HEK293T (cell line): ENCODE measurements at regions not wholly inside any gene's neighbourhood (a gene's known extent, or its start where the extent isn't known, plus 50 kb on each side); places are given as distances from the start of the nearest gene placed in this dataset.

ENCODE experiments used
- CTCF ChIA-PET: fragments of 350-600 bp; formaldehyde crosslinking; extraction: SDS; loops from one replicate; lab custom pipeline; 2021; ENCODE audit warnings: antibody characterized with exemption, inconsistent platforms; lab: Yijun Ruan, JAX
- POLR2A ChIA-PET: fragments of 350-600 bp; formaldehyde crosslinking; extraction: SDS; loops from one replicate; lab custom pipeline; 2020; ENCODE audit warnings: antibody characterized with exemption, inconsistent platforms; lab: Yijun Ruan, JAX
- DNase-seq: peaks from one replicate; pipeline ENCODE4 v3.0.0; 2012; ENCODE audit warnings: mixed read lengths; ENCODE audit errors: extremely low spot score
- ARNT ChIP-seq: fragments of 450-650 bp; IDR thresholded peaks from 2 replicates; pipeline ENCODE4 v1.6.1; 2017; ENCODE audit warnings: mild to moderate bottlenecking
- BHLHE40 ChIP-seq: fragments of 450-650 bp; IDR thresholded peaks from 2 replicates; pipeline ENCODE4 v1.6.1; 2016; ENCODE audit warnings: mild to moderate bottlenecking, moderate library complexity, borderline replicate concordance
- CTBP1 ChIP-seq: fragments of 450-650 bp; IDR thresholded peaks from 2 replicates; pipeline ENCODE4 v1.6.1; 2016; ENCODE audit warnings: borderline replicate concordance
- ELF4 ChIP-seq: fragments of 450-650 bp; IDR thresholded peaks from 2 replicates; pipeline ENCODE4 v1.6.1; 2017; ENCODE audit warnings: antibody characterized with exemption
- FOXA1 ChIP-seq: fragments of 450-650 bp; IDR thresholded peaks from 2 replicates; pipeline ENCODE4 v1.6.1; 2016; ENCODE audit warnings: mild to moderate bottlenecking
- FOXK2 ChIP-seq: fragments of 450-650 bp; IDR thresholded peaks from 2 replicates; pipeline ENCODE4 v1.6.1; 2016; ENCODE audit warnings: mild to moderate bottlenecking
- FOXM1 ChIP-seq: fragments of 450-650 bp; IDR thresholded peaks from 2 replicates; pipeline ENCODE4 v1.6.1; 2017; ENCODE audit warnings: mild to moderate bottlenecking, borderline replicate concordance
- HDGF ChIP-seq: fragments of 450-650 bp; IDR thresholded peaks from 2 replicates; pipeline ENCODE4 v1.6.1; 2017; ENCODE audit warnings: antibody characterized with exemption, borderline replicate concordance
- L3MBTL2 ChIP-seq: fragments of 450-650 bp; conservative IDR thresholded peaks from 2 replicates; pipeline ENCODE4 v1.6.1; 2016; ENCODE audit warnings: mild to moderate bottlenecking
- LEF1 ChIP-seq: fragments of 450-650 bp; IDR thresholded peaks from 2 replicates; pipeline ENCODE4 v1.6.1; 2017; ENCODE audit warnings: mild to moderate bottlenecking, borderline replicate concordance
- NFRKB ChIP-seq: fragments of 450-650 bp; IDR thresholded peaks from 2 replicates; pipeline ENCODE4 v1.6.1; 2016; ENCODE audit warnings: mild to moderate bottlenecking, moderate library complexity
- SP1 ChIP-seq: fragments of 450-650 bp; IDR thresholded peaks from 2 replicates; pipeline ENCODE4 v1.6.1; 2017
- SUZ12 ChIP-seq: fragments of 450-650 bp; IDR thresholded peaks from 2 replicates; pipeline ENCODE4 v1.6.1; 2016; ENCODE audit warnings: mild to moderate bottlenecking
- TARDBP ChIP-seq: fragments of 450-650 bp; IDR thresholded peaks from 2 replicates; pipeline ENCODE4 v1.6.1; 2016
- ZNF384 ChIP-seq: fragments of 450-650 bp; IDR thresholded peaks from 2 replicates; pipeline ENCODE4 v1.6.1; 2016
- TF ChIP-seq, protein P1 (sequence below): fragments of 450-650 bp; IDR thresholded peaks from 2 replicates; pipeline ENCODE4 v1.6.1; 2016

DNA sequence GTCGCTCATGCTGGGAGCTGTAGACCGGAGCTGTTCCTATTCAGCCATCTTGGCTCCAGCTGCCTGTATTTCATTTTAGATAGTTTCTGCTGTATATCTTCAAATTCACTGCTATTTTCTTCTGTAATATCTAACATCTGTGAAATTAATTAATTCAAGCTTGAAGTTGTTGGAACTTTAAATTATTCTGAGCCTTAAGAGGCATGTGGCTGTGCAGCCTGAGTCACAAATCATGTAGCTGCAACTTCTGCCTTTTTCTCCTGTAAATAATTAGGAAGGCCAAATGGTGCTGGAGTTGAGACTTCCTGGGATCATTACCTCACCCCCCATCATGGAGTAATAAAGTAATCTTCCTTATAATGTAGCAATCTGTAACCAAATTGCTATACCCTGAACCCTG, 183.3 kb upstream of the PCSK5 start:
- CTCF ChIA-PET, result no interaction called here
- TF ChIP-seq FOXM1 (no peak), ZNF384 (no peak), SUZ12 (no peak), BHLHE40 (no peak), NFRKB (no peak), L3MBTL2 (no peak), FOXA1 (no peak)
- TF ChIP-seq, protein P1, sequence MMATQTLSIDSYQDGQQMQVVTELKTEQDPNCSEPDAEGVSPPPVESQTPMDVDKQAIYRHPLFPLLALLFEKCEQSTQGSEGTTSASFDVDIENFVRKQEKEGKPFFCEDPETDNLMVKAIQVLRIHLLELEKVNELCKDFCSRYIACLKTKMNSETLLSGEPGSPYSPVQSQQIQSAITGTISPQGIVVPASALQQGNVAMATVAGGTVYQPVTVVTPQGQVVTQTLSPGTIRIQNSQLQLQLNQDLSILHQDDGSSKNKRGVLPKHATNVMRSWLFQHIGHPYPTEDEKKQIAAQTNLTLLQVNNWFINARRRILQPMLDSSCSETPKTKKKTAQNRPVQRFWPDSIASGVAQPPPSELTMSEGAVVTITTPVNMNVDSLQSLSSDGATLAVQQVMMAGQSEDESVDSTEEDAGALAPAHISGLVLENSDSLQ, result no peak
- POLR2A ChIA-PET, result no interaction called here
- no peak for DNase-seq

DNA sequence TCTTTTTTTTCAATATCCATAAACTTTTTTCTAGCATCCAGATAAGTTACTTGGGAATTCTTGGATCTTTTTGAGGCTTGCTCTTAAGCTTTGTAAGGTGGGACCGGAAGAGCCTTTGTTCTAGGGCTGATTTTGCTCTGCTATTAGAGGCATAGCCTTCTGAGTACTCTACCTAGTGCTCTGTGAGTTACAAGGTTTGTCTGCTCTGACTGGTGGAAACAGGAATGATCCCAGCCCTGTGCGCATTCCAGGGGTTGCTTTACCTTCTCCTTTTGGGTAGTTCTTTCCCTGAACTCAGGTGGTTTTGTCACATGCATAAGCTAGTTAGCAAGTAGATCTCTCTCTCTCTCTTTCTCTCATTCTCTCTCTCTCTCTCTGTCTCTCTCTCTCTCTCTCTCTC, 180.8 kb upstream of the PCSK5 start:
- TF ChIP-seq ZNF384, result no peak
- TF ChIP-seq NFRKB, result no peak
- no peak for TF ChIP-seq FOXK2
- no peak for TF ChIP-seq CTBP1
- no peak for TF ChIP-seq ELF4
- TF ChIP-seq SUZ12, result no peak
- no peak for TF ChIP-seq L3MBTL2
- no peak for TF ChIP-seq TARDBP
- TF ChIP-seq LEF1, result no peak
- TF ChIP-seq BHLHE40, result no peak
- no peak for TF ChIP-seq HDGF
- TF ChIP-seq, protein P1, result no peak
- ChIA-PET POLR2A (no interaction called here), CTCF (no interaction called here)
- no peak for DNase-seq

DNA sequence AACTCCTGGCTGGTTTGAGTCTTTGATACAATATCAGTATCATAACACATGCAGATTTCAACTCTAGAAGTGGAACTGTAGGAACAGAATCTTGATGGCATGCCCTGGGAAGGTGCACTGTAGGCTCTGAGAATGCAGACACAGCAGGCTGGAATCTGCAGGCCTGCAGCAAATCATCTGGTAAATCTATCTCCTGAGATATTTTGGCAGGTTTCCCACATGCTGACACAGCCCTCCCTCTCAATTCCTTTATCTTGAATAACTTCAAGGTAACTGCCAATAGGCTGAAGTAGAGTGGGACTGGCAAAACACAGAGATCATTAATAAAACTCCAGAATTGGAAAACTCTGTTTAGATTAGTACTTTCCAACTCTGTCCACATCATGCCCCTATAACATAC, 177.8 kb upstream of the PCSK5 start:
- ChIA-PET CTCF (no interaction called here), POLR2A (no interaction called here)
- TF ChIP-seq, protein P1, result no peak
- no peak for TF ChIP-seq HDGF
- TF ChIP-seq ZNF384, result no peak
- no peak for TF ChIP-seq FOXK2
- no peak for DNase-seq

DNA sequence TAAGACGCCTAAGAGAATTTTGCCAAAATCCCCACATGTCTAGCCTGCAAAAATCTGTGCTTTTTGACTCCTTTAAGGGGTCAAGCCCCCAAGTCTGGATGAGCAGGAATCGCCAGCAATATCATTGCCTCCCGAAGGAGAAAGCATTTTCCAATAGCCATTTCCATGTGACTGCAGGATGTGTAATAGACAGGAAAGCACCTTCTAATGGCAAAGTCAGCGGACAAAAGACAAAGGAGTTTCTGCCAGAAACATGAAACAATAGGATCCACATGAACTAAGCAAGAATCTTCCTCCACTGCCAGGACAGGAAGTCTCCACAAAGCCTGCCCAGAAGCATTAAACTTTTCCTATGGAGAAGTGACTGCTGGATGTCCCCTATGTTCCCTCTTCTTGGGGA, 177.1 kb upstream of the PCSK5 start:
- ChIA-PET POLR2A (no interaction called here), CTCF (no interaction called here)
- no peak for DNase-seq
- no peak for TF ChIP-seq BHLHE40
- TF ChIP-seq FOXM1, result no peak
- TF ChIP-seq SP1, result no peak
- no peak for TF ChIP-seq SUZ12
- no peak for TF ChIP-seq HDGF
- no peak for TF ChIP-seq L3MBTL2
- TF ChIP-seq, protein P1, result no peak
- no peak for TF ChIP-seq CTBP1
- no peak for TF ChIP-seq ELF4
- no peak for TF ChIP-seq TARDBP
- no peak for TF ChIP-seq FOXK2
- TF ChIP-seq ZNF384, result no peak
- no peak for TF ChIP-seq LEF1
- TF ChIP-seq FOXA1, result no peak
- TF ChIP-seq ARNT, result no peak
- no peak for TF ChIP-seq NFRKB

DNA sequence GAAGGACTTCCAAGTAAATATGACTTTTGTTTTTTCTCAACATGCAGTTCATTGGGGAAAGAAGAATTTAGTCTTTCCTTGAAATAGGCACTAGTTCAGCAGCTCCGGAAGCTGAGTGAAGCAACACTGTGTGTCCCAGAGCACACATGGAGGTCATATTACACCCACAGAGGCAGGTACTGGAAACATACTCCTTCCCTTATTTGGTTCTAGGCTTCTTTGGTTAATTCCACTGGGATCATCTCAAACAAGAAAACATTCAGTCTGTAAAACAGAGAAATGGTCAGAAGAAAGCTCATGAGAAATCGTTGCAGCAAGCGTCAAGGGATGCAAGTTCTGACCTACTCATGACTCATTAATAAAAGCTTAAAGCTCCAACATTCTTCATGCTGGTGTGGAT, 175.1 kb upstream of the PCSK5 start:
- TF ChIP-seq NFRKB (no peak), HDGF (no peak), ELF4 (no peak), SUZ12 (no peak), FOXA1 (no peak), FOXM1 (no peak), TARDBP (no peak), ARNT (no peak), SP1 (no peak)
- CTCF ChIA-PET, result no interaction called here
- no peak for DNase-seq
- POLR2A ChIA-PET, result no interaction called here

DNA sequence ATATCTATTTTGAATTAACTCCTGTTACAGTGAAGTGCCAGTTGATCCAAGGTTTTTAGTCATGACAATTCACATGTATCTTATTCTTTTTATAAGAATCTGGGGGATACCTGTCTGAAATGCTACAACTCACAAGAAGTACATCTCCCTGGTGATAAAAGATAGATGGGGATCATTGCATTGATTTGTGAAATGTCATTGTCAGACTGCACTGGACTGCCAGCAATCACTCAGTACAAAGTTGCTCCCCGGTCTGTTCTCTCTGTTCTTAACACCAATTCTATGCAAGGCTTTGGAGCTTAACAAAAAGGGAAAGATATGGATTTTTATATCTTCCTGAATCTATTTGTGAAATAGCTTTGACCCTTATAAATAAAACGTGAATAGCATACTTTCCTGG, 171.8 kb upstream of the PCSK5 start:
- POLR2A ChIA-PET, result no interaction called here
- DNase-seq, result no peak
- no peak for TF ChIP-seq FOXA1
- no peak for TF ChIP-seq NFRKB
- TF ChIP-seq HDGF, result no peak
- TF ChIP-seq, protein P1, result no peak
- TF ChIP-seq L3MBTL2, result no peak
- no peak for TF ChIP-seq SP1
- no peak for TF ChIP-seq BHLHE40
- TF ChIP-seq LEF1, result no peak
- no peak for TF ChIP-seq FOXM1
- no peak for TF ChIP-seq FOXK2
- no peak for TF ChIP-seq CTBP1
- TF ChIP-seq SUZ12, result no peak
- no peak for TF ChIP-seq ZNF384
- TF ChIP-seq ELF4, result no peak
- no peak for TF ChIP-seq ARNT
- TF ChIP-seq TARDBP, result no peak
- CTCF ChIA-PET, result no interaction called here
